Left lung (tissue), 4 donors: ENCODE measurements at regions not wholly inside any gene's neighbourhood (a gene's known extent, or its start where the extent isn't known, plus 50 kb on each side); places are given as distances from the start of the nearest gene placed in this dataset.
A peak's percentile ranks its signal among the peaks of the same experiment; 100 is the strongest.

Source experiments
- ATAC-seq: fragments of 200-7000 bp; cut with Tn5 transposase; one replicate; pipeline ENCODE4 v1.9.1; 2020; ENCODE audit warnings: moderate library complexity
- DNase-seq, 4 donors: peaks; one replicate each; pipeline ENCODE4 v3.0.0-alpha.2; 2013 to 2020
- H3K27ac ChIP-seq, 2 donors: fragments of 200-600 bp; sonication (generic) in 1 of 2; one replicate each; pipeline versions ENCODE4 v1.5.0 to v1.8.0; 2020 to 2021
- H3K27me3 ChIP-seq, 2 donors: fragments of 200-600 bp; sonication (generic) in 1 of 2; one replicate each; pipeline versions ENCODE4 v1.5.0 to v1.8.0; 2020 to 2021
- H3K36me3 ChIP-seq, 2 donors: fragments of 200-600 bp; sonication (generic) in 1 of 2; one replicate each; pipeline versions ENCODE4 v1.5.0 to v1.8.0; 2020 to 2021
- H3K4me1 ChIP-seq, 2 donors: fragments of 200-600 bp; one replicate each; pipeline ENCODE4 v1.8.0; 2021
- H3K4me3 ChIP-seq, 2 donors: fragments of 200-600 bp; sonication (generic) in 1 of 2; one replicate each; pipeline versions ENCODE4 v1.5.0 to v1.8.0; 2020 to 2021; ENCODE audit warnings: mild to moderate bottlenecking in 1 of 2
- H3K9me3 ChIP-seq, 2 donors: fragments of 200-600 bp; sonication (generic) in 1 of 2; one replicate each; pipeline versions ENCODE4 v1.5.0 to v1.8.0; 2020 to 2021
- CTCF ChIP-seq, 2 donors: fragments of 200-600 bp; sonication (generic) in 1 of 2; IDR thresholded peaks; one replicate each; pipeline versions ENCODE4 v1.5.0 to v1.8.0; 2021; ENCODE audit warnings: antibody characterized with exemption in 2 of 2
- intact Hi-C, 2 donors: fragments of 100-400 bp; cut with DNase I; formaldehyde crosslinking; loops; one replicate each; pipeline versions ENCODE4 v1.11.2 to v1.14.2; 2022
- donor health status: DM: no; HTN: yes; CAD: no.
- donor health status: DM: no; HTN: no; CAD: no.

GRCh38 chr22:34797826-34798225 lies 268.1 kb upstream of the ISX start:
- ATAC-seq (no peak), DNase-seq (no peak)
- intact Hi-C loops, result no loop called here
- TF ChIP-seq CTCF (IDR thresholded peaks at IDR 0.05), result no peak
- Histone ChIP-seq H3K27ac (no peak overlapping the region), H3K4me3 (no peak overlapping the region), H3K27me3 (no peaks in the 10 kb centered on the region), H3K36me3 (no peaks in the 10 kb centered on the region), H3K9me3 (no peaks in the 10 kb centered on the region), H3K4me1 (no peaks in the 10 kb centered on the region)

GRCh38 chr22:34798605-34799004 lies 267.4 kb upstream of the ISX start:
- intact Hi-C loops, result no loop called here
- Histone ChIP-seq H3K4me1 (no peaks in the 10 kb centered on the region), H3K27ac (no peak overlapping the region), H3K36me3 (no peaks in the 10 kb centered on the region), H3K27me3 (no peaks in the 10 kb centered on the region), H3K9me3 (no peaks in the 10 kb centered on the region), H3K4me3 (no peak overlapping the region)
- ATAC-seq (no peak), DNase-seq (no peak)
- no peak for TF ChIP-seq CTCF (IDR thresholded peaks at IDR 0.05)

- intact Hi-C loops, result no loop called here
- H3K27ac ChIP-seq, result no peak overlapping the region
- ATAC-seq (peak; percentile 41), DNase-seq (peak in 2 of 4 donors; percentile 20 to 47)
- H3K27me3 ChIP-seq, result no peaks in the 10 kb centered on the region
- no peak for TF ChIP-seq CTCF (IDR thresholded peaks at IDR 0.05)
- no peak overlapping the region for H3K4me3 ChIP-seq
- no peaks in the 10 kb centered on the region for H3K36me3 ChIP-seq
- H3K4me1 ChIP-seq, result no peaks in the 10 kb centered on the region
- no peaks in the 10 kb centered on the region for H3K9me3 ChIP-seq
These were observed 265.5 kb upstream of the ISX start for GRCh38 chr22:34800260-34800980.

DNA sequence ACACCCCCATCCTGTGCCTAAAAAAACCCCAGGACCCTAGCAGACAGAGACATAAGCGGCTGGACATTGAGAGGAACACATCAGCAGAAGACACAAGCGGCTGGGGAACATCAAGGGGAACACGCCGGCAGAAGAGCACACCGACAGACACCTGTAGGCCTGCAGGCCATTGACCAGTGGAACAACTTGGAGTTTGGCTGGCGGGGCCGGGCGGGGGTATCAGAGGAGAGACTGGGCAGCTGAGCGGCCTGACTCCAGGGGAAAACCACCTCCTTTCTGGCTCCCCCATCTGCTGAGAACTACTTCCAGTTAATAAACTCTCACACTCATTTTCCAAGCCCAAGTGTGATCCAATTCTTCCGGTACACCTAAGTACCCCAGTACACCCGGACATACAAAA lies 264.7 kb upstream of the ISX start:
- peak in 1 of 4 donors; percentile 56 for DNase-seq
- no peaks in the 10 kb centered on the region for H3K4me1 ChIP-seq
- H3K9me3 ChIP-seq, result no peaks in the 10 kb centered on the region
- intact Hi-C loops, result no loop called here
- no peaks in the 10 kb centered on the region for H3K36me3 ChIP-seq
- no peak overlapping the region for H3K4me3 ChIP-seq
- ATAC-seq, result no peak
- no peaks in the 10 kb centered on the region for H3K27me3 ChIP-seq
- no peak overlapping the region for H3K27ac ChIP-seq
- no peak for TF ChIP-seq CTCF (IDR thresholded peaks at IDR 0.05)

- Histone ChIP-seq H3K4me1 (no peaks in the 10 kb centered on the region), H3K36me3 (no peaks in the 10 kb centered on the region), H3K27ac (no peak overlapping the region), H3K4me3 (no peak overlapping the region), H3K27me3 (no peaks in the 10 kb centered on the region), H3K9me3 (no peaks in the 10 kb centered on the region)
- ATAC-seq (no peak), DNase-seq (no peak)
- TF ChIP-seq CTCF (IDR thresholded peaks at IDR 0.05), result no peak
- intact Hi-C loops, result no loop called here
These were observed 261.9 kb upstream of the ISX start for GRCh38 chr22:34804091-34804490.
